ENCODE measurements at regions not wholly inside any gene's neighbourhood (a gene's known extent, or its start where the extent isn't known, plus 50 kb on each side); places are given as distances from the start of the nearest gene placed in this dataset.

- TF ChIP-seq PPARA (CRISPR knock-in tag; IDR thresholded peaks at IDR 0.05; ENCODE audit: borderline replicate concordance) (no peak), ESRRG (CRISPR knock-in tag; IDR thresholded peaks at IDR 0.05) (no peak), ZFP30 (CRISPR knock-in tag; IDR thresholded peaks at IDR 0.05) (no peak), CSDC2 (CRISPR knock-in tag; IDR thresholded peaks at IDR 0.05) (no peak), CREB5 (CRISPR knock-in tag; IDR thresholded peaks at IDR 0.05; ENCODE audit: low read depth) (no peak), ZFP3 (CRISPR knock-in tag; IDR thresholded peaks at IDR 0.05) (no peak), SNAI2 (CRISPR knock-in tag; IDR thresholded peaks at IDR 0.05) (no peak), TOX (CRISPR knock-in tag; IDR thresholded peaks at IDR 0.05; ENCODE audit: borderline replicate concordance) (no peak), PATZ1 (CRISPR knock-in tag; IDR thresholded peaks at IDR 0.05; ENCODE audit: borderline replicate concordance) (no peak)
Measured at GRCh38 chr6:22231050-22231449, 65.8 kb downstream of the PRL start.
